H1 (cell line): ENCODE measurements at regions not wholly inside any gene's neighbourhood (a gene's known extent, or its start where the extent isn't known, plus 50 kb on each side); places are given as distances from the start of the nearest gene placed in this dataset.

Source experiments
- CHD1 ChIP-seq: IDR thresholded peaks from 2 replicates; pipeline ENCODE4 v1.6.1; 2012; ENCODE audit warnings: low read depth, low read length, improper control_type of control experiment
- CTBP2 ChIP-seq: IDR thresholded peaks from 2 replicates; pipeline ENCODE4 v1.7.0; 2011; ENCODE audit warnings: borderline replicate concordance, mild to moderate bottlenecking, moderate library complexity, mixed read lengths, low read length; ENCODE audit not compliant: insufficient read depth, insufficient read length
- FOSL1 ChIP-seq: IDR thresholded peaks from 2 replicates; pipeline ENCODE4 v1.6.1; 2011; ENCODE audit warnings: mild to moderate bottlenecking, low read depth, low read length, moderate library complexity; ENCODE audit not compliant: insufficient read depth
- TAF1 ChIP-seq: IDR thresholded peaks from 2 replicates; pipeline ENCODE4 v1.6.1; 2011; ENCODE audit warnings: mild to moderate bottlenecking, low read depth, low read length
- TBP ChIP-seq: IDR thresholded peaks from 2 replicates; pipeline ENCODE4 v1.6.1; 2011; ENCODE audit warnings: low read depth, low read length, improper control_type of control experiment
- TF ChIP-seq, protein P1 (sequence below): fragments of 300-600 bp; sonication (generic); IDR thresholded peaks from 2 replicates; pipeline ENCODE4 v1.7.1; 2012; ENCODE audit warnings: low read length, moderate library complexity, mild to moderate bottlenecking, inconsistent platforms; ENCODE audit not compliant: insufficient replicate concordance

GRCh38 chr2:128646091-128646490 is 327.4 kb upstream of the HS6ST1 start (continued):
- TF ChIP-seq, protein P1, sequence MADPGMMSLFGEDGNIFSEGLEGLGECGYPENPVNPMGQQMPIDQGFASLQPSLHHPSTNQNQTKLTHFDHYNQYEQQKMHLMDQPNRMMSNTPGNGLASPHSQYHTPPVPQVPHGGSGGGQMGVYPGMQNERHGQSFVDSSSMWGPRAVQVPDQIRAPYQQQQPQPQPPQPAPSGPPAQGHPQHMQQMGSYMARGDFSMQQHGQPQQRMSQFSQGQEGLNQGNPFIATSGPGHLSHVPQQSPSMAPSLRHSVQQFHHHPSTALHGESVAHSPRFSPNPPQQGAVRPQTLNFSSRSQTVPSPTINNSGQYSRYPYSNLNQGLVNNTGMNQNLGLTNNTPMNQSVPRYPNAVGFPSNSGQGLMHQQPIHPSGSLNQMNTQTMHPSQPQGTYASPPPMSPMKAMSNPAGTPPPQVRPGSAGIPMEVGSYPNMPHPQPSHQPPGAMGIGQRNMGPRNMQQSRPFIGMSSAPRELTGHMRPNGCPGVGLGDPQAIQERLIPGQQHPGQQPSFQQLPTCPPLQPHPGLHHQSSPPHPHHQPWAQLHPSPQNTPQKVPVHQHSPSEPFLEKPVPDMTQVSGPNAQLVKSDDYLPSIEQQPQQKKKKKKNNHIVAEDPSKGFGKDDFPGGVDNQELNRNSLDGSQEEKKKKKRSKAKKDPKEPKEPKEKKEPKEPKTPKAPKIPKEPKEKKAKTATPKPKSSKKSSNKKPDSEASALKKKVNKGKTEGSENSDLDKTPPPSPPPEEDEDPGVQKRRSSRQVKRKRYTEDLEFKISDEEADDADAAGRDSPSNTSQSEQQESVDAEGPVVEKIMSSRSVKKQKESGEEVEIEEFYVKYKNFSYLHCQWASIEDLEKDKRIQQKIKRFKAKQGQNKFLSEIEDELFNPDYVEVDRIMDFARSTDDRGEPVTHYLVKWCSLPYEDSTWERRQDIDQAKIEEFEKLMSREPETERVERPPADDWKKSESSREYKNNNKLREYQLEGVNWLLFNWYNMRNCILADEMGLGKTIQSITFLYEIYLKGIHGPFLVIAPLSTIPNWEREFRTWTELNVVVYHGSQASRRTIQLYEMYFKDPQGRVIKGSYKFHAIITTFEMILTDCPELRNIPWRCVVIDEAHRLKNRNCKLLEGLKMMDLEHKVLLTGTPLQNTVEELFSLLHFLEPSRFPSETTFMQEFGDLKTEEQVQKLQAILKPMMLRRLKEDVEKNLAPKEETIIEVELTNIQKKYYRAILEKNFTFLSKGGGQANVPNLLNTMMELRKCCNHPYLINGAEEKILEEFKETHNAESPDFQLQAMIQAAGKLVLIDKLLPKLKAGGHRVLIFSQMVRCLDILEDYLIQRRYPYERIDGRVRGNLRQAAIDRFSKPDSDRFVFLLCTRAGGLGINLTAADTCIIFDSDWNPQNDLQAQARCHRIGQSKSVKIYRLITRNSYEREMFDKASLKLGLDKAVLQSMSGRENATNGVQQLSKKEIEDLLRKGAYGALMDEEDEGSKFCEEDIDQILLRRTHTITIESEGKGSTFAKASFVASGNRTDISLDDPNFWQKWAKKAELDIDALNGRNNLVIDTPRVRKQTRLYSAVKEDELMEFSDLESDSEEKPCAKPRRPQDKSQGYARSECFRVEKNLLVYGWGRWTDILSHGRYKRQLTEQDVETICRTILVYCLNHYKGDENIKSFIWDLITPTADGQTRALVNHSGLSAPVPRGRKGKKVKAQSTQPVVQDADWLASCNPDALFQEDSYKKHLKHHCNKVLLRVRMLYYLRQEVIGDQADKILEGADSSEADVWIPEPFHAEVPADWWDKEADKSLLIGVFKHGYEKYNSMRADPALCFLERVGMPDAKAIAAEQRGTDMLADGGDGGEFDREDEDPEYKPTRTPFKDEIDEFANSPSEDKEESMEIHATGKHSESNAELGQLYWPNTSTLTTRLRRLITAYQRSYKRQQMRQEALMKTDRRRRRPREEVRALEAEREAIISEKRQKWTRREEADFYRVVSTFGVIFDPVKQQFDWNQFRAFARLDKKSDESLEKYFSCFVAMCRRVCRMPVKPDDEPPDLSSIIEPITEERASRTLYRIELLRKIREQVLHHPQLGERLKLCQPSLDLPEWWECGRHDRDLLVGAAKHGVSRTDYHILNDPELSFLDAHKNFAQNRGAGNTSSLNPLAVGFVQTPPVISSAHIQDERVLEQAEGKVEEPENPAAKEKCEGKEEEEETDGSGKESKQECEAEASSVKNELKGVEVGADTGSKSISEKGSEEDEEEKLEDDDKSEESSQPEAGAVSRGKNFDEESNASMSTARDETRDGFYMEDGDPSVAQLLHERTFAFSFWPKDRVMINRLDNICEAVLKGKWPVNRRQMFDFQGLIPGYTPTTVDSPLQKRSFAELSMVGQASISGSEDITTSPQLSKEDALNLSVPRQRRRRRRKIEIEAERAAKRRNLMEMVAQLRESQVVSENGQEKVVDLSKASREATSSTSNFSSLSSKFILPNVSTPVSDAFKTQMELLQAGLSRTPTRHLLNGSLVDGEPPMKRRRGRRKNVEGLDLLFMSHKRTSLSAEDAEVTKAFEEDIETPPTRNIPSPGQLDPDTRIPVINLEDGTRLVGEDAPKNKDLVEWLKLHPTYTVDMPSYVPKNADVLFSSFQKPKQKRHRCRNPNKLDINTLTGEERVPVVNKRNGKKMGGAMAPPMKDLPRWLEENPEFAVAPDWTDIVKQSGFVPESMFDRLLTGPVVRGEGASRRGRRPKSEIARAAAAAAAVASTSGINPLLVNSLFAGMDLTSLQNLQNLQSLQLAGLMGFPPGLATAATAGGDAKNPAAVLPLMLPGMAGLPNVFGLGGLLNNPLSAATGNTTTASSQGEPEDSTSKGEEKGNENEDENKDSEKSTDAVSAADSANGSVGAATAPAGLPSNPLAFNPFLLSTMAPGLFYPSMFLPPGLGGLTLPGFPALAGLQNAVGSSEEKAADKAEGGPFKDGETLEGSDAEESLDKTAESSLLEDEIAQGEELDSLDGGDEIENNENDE, result no peak
- TF ChIP-seq FOSL1 (no peak), CHD1 (no peak), TBP (no peak), TAF1 (no peak), CTBP2 (no peak)
